ENCODE measurements at regions not wholly inside any gene's neighbourhood (a gene's known extent, or its start where the extent isn't known, plus 50 kb on each side); places are given as distances from the start of the nearest gene placed in this dataset.

DNA sequence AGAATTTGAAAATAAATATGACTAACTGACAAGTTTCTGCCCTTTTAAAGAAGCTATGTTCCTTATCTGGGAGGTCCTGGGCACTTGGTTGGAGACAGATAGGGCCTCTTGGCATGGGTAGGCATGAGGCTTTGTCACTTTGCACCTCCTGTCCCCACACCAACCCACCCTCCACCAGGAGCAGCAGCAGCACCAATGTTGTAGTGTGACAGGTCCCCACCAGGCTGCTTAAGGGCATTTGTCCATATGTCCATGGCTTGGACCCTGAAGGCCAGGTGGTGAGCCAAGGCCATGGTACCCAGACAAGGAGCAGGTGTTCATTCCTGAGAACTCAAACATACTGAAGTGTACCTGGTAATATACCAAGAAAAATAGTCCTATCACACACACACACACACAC is 629.1 kb downstream of the ACTR3B start:
- Histone ChIP-seq H2AFZ (replicated peaks; ENCODE audit: low read length, poor library complexity) (no peak overlapping the region), H3K36me3 (ENCODE audit: control insufficient read depth, insufficient read depth, low read length) (no peaks in the 10 kb centered on the region), H3K9ac (ENCODE audit: low read depth, low read length) (no peak overlapping the region), H3K9me1 (ENCODE audit: insufficient read depth, low read length) (no peaks in the 10 kb centered on the region), H3K4ac (ENCODE audit: low read depth, low read length) (no peak overlapping the region), H3K4me1 (ENCODE audit: control insufficient read depth, insufficient read depth, low read length) (no peaks in the 10 kb centered on the region), H3K23ac (ENCODE audit: low read depth, low read length) (no peak overlapping the region), H2AK5ac (ENCODE audit: low read depth, low read length) (no peak overlapping the region), H3K79me1 (ENCODE audit: low read depth in 1 of 2, low read length in 2 of 2) (no peaks in the 10 kb centered on the region), H3K56ac (ENCODE audit: extremely low read depth, insufficient read depth, low read length) (no peak overlapping the region), H2BK120ac (ENCODE audit: low read depth, low read length) (no peak overlapping the region), H4K91ac (ENCODE audit: insufficient read depth, low read depth, low read length) (no peak overlapping the region), H4K5ac (ENCODE audit: low read depth, low read length) (no peak overlapping the region), H3K9me3 (ENCODE audit: control insufficient read depth, insufficient read depth, low read length) (peaks cover 25% of the 10 kb centered on the region), H3K4me3 (ENCODE audit: insufficient read depth, low read depth, low read length) (no peak overlapping the region), H2AK9ac (replicated peaks; ENCODE audit: low read depth, low read length, poor library complexity) (no peak overlapping the region), H3K27me3 (ENCODE audit: control insufficient read depth, insufficient read depth, low read length) (no peaks in the 10 kb centered on the region), H2BK5ac (ENCODE audit: low read depth, low read length, poor library complexity, severe bottlenecking) (no peak overlapping the region), H4K8ac (ENCODE audit: low read depth in 2 of 2, low read length in 2 of 2) (no peak overlapping the region), H4K20me1 (ENCODE audit: insufficient read depth, low read length) (no peaks in the 10 kb centered on the region), H3K18ac (ENCODE audit: low read depth, low read length) (no peak overlapping the region), H3K14ac (replicated peaks; ENCODE audit: low read depth, low read length) (no peak overlapping the region), H3K4me2 (ENCODE audit: low read depth, low read length) (no peak overlapping the region), H2BK20ac (ENCODE audit: low read depth, low read length) (no peak overlapping the region), H2BK15ac (ENCODE audit: low read depth, low read length) (no peak overlapping the region), H3K27ac (ENCODE audit: insufficient read depth, low read length) (no peak overlapping the region)
- dilution Hi-C loops (cut with HindIII; ENCODE audit: low sequenced_read_pairs, unreplicated experiment) (no loop called here), intact Hi-C loops (cut with micrococcal nuclease) (no loop called here), in situ Hi-C loops (cut with MboI; ENCODE audit: low sequenced_read_pairs) (no loop called here)
- DNase-seq, result no peak
- ChIA-PET POLR2A (ENCODE audit: unreplicated experiment) (no interaction called here), CTCF (no interaction called here)
- no peak for ATAC-seq (ENCODE audit: low read depth)
- BruUV-seq (replicated peaks), result no TSS peak
- TF ChIP-seq BHLHE40 (IDR thresholded peaks at IDR 0.05; ENCODE audit: low read depth, low read length) (no peak), POLR2A (IDR thresholded peaks at IDR 0.05; ENCODE audit: low read depth, low read length) (no peak), FOS (IDR thresholded peaks at IDR 0.05; ENCODE audit: low read depth, low read length) (no peak), RFX5 (IDR thresholded peaks at IDR 0.05; ENCODE audit: low read depth, low read length) (no peak), CEBPB (IDR thresholded peaks at IDR 0.05; ENCODE audit: low read depth, low read length) (no peak), MXI1 (IDR thresholded peaks at IDR 0.05; ENCODE audit: borderline replicate concordance, low read depth, low read length) (no peak)
